ENCODE measurements at regions not wholly inside any gene's neighbourhood (a gene's known extent, or its start where the extent isn't known, plus 50 kb on each side); places are given as distances from the start of the nearest gene placed in this dataset.
"Not testable (repeated sequence)": the region's sequence is repeated elsewhere in the genome, so short reads cannot be mapped to it uniquely, and the experiment has no call there.

DNA sequence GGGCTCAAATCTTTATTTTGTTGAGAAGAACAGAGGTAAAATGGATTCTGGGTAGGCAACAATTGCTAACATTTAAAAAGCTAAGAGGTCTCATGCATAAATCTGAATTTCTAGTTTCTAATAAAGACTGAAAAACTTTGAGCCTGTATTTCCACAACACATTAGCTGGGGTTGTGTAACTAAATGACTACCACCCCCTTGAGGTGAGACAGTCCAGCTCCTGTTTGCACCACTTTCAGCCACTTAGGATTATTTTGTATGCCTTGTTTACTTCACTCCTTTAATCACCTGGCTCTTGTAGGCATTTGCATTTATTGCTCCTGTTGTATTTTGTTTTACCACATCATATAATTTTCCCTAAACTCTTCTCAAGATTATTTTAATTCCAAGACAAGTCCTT lies 376.6 kb downstream of the PTH2R start:
- intact Hi-C loops (cut with DNase I, micrococcal nuclease): no loop called here
- ChIA-PET CTCF (no interaction called here), POLR2A (no interaction called here)
- H3K4me3 Mint-ChIP-seq: no peak overlapping the region
- Histone ChIP-seq H3K27me3 (ENCODE audit: control insufficient read depth in 1 of 2, insufficient read depth in 2 of 2, low read length in 2 of 2) (no peaks in the 10 kb centered on the region), H3K36me3 (ENCODE audit: insufficient read depth, low read length) (no peaks in the 10 kb centered on the region), H3K4me3 (ENCODE audit: low read length) (no peak overlapping the region), H3K4me1 (ENCODE audit: insufficient read depth, low read length) (no peaks in the 10 kb centered on the region), H3K9me3 (ENCODE audit: control insufficient read depth in 1 of 2, insufficient read depth in 1 of 2, low read length in 2 of 2) (peaks cover 0 to 13% of the 10 kb centered on the region in 2 experiments), H3K27ac (ENCODE audit: low read depth in 1 of 2, low read length in 2 of 2) (no peak overlapping the region)
- ATAC-seq (ENCODE audit: poor library complexity): no peak
- no peaks in the 10 kb centered on the region for H3K36me3 Mint-ChIP-seq (ENCODE audit: low read depth)
- TF ChIP-seq, protein P1, sequence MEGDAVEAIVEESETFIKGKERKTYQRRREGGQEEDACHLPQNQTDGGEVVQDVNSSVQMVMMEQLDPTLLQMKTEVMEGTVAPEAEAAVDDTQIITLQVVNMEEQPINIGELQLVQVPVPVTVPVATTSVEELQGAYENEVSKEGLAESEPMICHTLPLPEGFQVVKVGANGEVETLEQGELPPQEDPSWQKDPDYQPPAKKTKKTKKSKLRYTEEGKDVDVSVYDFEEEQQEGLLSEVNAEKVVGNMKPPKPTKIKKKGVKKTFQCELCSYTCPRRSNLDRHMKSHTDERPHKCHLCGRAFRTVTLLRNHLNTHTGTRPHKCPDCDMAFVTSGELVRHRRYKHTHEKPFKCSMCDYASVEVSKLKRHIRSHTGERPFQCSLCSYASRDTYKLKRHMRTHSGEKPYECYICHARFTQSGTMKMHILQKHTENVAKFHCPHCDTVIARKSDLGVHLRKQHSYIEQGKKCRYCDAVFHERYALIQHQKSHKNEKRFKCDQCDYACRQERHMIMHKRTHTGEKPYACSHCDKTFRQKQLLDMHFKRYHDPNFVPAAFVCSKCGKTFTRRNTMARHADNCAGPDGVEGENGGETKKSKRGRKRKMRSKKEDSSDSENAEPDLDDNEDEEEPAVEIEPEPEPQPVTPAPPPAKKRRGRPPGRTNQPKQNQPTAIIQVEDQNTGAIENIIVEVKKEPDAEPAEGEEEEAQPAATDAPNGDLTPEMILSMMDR (IDR thresholded peaks at IDR 0.05): no peak
- no peaks in the 10 kb centered on the region for H3K4me1 Mint-ChIP-seq (ENCODE audit: low read depth)
- H3K27ac Mint-ChIP-seq: no peak overlapping the region
- no peaks in the 10 kb centered on the region for H3K9me3 Mint-ChIP-seq
- DNase-seq: no peak
- H3K27me3 Mint-ChIP-seq: no peaks in the 10 kb centered on the region

DNA sequence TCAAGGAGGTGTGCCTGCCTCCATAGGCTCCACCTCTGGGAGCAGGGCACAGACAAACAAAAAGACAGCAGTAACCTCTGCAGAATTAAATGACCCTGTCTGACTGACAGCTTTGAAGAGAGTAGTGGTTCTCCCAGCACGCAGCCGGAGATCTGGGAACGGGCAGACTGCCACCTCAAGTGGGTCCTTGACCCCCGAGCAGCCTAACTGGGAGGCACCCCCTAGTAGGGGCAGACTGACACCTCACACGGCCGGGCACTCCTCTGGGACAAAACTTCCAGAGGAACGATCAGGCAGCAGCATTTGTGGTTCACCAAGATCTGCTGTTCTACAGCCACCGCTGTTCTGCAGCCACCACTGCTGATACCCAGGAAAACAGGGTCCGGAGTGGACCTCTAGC lies 378.2 kb downstream of the PTH2R start:
- H3K36me3 ChIP-seq (ENCODE audit: insufficient read depth, low read length); CTCF ChIA-PET; POLR2A ChIA-PET; H3K4me1 Mint-ChIP-seq (ENCODE audit: low read depth); H3K27ac ChIP-seq (ENCODE audit: low read depth in 1 of 2, low read length in 2 of 2); H3K4me3 ChIP-seq (ENCODE audit: low read length); H3K4me1 ChIP-seq (ENCODE audit: insufficient read depth, low read length); H3K27me3 Mint-ChIP-seq; H3K27me3 ChIP-seq (ENCODE audit: control insufficient read depth in 1 of 2, insufficient read depth in 2 of 2, low read length in 2 of 2); ATAC-seq (ENCODE audit: poor library complexity); H3K4me3 Mint-ChIP-seq; DNase-seq; H3K27ac Mint-ChIP-seq; intact Hi-C loops (cut with DNase I, micrococcal nuclease); H3K9me3 Mint-ChIP-seq; H3K36me3 Mint-ChIP-seq (ENCODE audit: low read depth): not testable (repeated sequence)
- H3K9me3 ChIP-seq (ENCODE audit: control insufficient read depth in 1 of 2, insufficient read depth in 1 of 2, low read length in 2 of 2): peaks cover 0 to 13% of the 10 kb centered on the region in 2 experiments

DNA sequence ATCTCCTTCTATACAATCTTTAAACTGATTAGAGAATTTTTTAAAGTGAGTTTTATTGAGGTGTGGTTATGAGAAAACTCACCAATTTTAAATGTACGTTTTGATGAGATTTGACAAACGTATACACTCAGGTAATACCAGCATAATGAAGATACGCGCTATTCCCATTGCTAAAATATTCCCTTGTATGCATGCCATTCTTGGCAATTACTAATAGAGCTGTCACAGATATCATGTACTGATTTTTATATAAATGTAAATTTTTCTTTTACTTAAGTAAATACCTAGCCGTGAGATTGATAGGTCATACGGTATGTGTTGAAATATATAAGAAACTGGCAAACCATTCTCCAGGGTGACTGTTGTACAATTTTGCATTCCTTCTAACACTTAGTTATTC lies 384.7 kb downstream of the PTH2R start:
- DNase-seq (no peak), ATAC-seq (ENCODE audit: poor library complexity) (no peak)
- H3K9me3 ChIP-seq (ENCODE audit: control insufficient read depth in 1 of 2, insufficient read depth in 1 of 2, low read length in 2 of 2): no peaks in the 10 kb centered on the region
- no peak overlapping the region for H3K4me3 Mint-ChIP-seq
- TF ChIP-seq, protein P1 (IDR thresholded peaks at IDR 0.05): no peak
- intact Hi-C loops (cut with DNase I, micrococcal nuclease): no loop called here
- ChIA-PET POLR2A (no interaction called here), CTCF (no interaction called here)
- no peak overlapping the region for H3K27ac ChIP-seq (ENCODE audit: low read depth in 1 of 2, low read length in 2 of 2)
- H3K9me3 Mint-ChIP-seq: no peaks in the 10 kb centered on the region
- no peak overlapping the region for H3K4me3 ChIP-seq (ENCODE audit: low read length)
- H3K27me3 Mint-ChIP-seq: no peaks in the 10 kb centered on the region
- H3K27me3 ChIP-seq (ENCODE audit: control insufficient read depth in 1 of 2, insufficient read depth in 2 of 2, low read length in 2 of 2): no peaks in the 10 kb centered on the region
- no peak overlapping the region for H3K27ac Mint-ChIP-seq
- H3K4me1 ChIP-seq (ENCODE audit: insufficient read depth, low read length): no peaks in the 10 kb centered on the region
- H3K36me3 ChIP-seq (ENCODE audit: insufficient read depth, low read length): no peaks in the 10 kb centered on the region
- H3K4me1 Mint-ChIP-seq (ENCODE audit: low read depth): no peaks in the 10 kb centered on the region
- H3K36me3 Mint-ChIP-seq (ENCODE audit: low read depth): no peaks in the 10 kb centered on the region

DNA sequence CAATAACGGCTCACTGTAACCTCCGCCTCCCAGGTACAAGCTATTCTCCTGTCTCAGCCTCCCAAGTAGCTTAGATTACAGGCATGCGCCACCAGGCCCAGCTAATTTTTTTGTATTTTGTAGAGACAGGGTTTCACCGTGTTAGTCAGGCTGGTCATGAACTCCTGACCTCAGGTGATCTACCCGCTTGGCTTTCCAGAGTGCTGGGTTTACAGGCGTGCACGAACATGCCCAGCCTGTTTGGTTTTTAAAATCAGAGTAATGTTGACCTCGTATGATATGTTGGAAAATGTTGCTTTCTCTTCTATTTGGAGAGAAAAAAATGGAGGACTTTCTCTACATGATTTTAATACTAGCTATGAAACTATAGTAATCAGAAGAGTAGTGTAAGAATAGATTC lies 386.2 kb downstream of the PTH2R start:
- Mint-ChIP-seq H3K4me3 (no peak overlapping the region), H3K9me3 (no peaks in the 10 kb centered on the region), H3K27ac (no peak overlapping the region), H3K36me3 (ENCODE audit: low read depth) (no peaks in the 10 kb centered on the region), H3K4me1 (ENCODE audit: low read depth) (no peaks in the 10 kb centered on the region), H3K27me3 (no peaks in the 10 kb centered on the region)
- ChIA-PET CTCF (no interaction called here), POLR2A (no interaction called here)
- Histone ChIP-seq H3K4me3 (ENCODE audit: low read length) (no peak overlapping the region), H3K4me1 (ENCODE audit: insufficient read depth, low read length) (no peaks in the 10 kb centered on the region), H3K27ac (ENCODE audit: low read depth in 1 of 2, low read length in 2 of 2) (no peak overlapping the region), H3K27me3 (ENCODE audit: control insufficient read depth in 1 of 2, insufficient read depth in 2 of 2, low read length in 2 of 2) (no peaks in the 10 kb centered on the region), H3K9me3 (ENCODE audit: control insufficient read depth in 1 of 2, insufficient read depth in 1 of 2, low read length in 2 of 2) (no peaks in the 10 kb centered on the region), H3K36me3 (ENCODE audit: insufficient read depth, low read length) (no peaks in the 10 kb centered on the region)
- TF ChIP-seq, protein P1 (IDR thresholded peaks at IDR 0.05): no peak
- ATAC-seq (ENCODE audit: poor library complexity) (no peak), DNase-seq (no peak)
- intact Hi-C loops (cut with DNase I, micrococcal nuclease): no loop called here

Data from CD4-positive, alpha-beta T cell (primary cell).